ENCODE measurements at regions not wholly inside any gene's neighbourhood (a gene's known extent, or its start where the extent isn't known, plus 50 kb on each side); places are given as distances from the start of the nearest gene placed in this dataset.

- Histone ChIP-seq H3K9ac (ENCODE audit: insufficient read length, low read depth) (no peak overlapping the region), H3K36me3 (ENCODE audit: insufficient read depth, insufficient read length, low read length) (no peaks in the 10 kb centered on the region), H3K4me1 (ENCODE audit: insufficient read depth, insufficient read length) (peaks cover 10% of the 10 kb centered on the region), H3K27me3 (ENCODE audit: insufficient read depth, insufficient read length) (peaks cover 15% of the 10 kb centered on the region), H3K4me3 (ENCODE audit: insufficient read length, low read depth) (no peak overlapping the region), H3K9me3 (ENCODE audit: insufficient read depth, low read length) (no peaks in the 10 kb centered on the region)
- no peak for TF ChIP-seq YY1 (IDR thresholded peaks at IDR 0.05; ENCODE audit: insufficient read depth, insufficient read length)
- no peak for TF ChIP-seq SUZ12 (IDR thresholded peaks at IDR 0.05; ENCODE audit: extremely low read depth, insufficient read depth, insufficient read length)
- no peak for TF ChIP-seq ZNF274 (IDR thresholded peaks at IDR 0.05; ENCODE audit: low read depth, low read length)
- no peak for DNase-seq (ENCODE audit: low read depth, low spot score)
These were observed 55.7 kb upstream of the TRABD2B start for GRCh38 chr1:48052923-48053291.

- Histone ChIP-seq H3K9ac (ENCODE audit: insufficient read length, low read depth) (no peak overlapping the region), H3K4me3 (ENCODE audit: insufficient read length, low read depth) (no peak overlapping the region)
- DNase-seq (ENCODE audit: low read depth, low spot score): no peak
These were observed 54.4 kb upstream of the TRABD2B start for GRCh38 chr1:48051466-48052126.

GRCh38 chr1:48049823-48050535 is 52.8 kb upstream of the TRABD2B start:
- no peak for DNase-seq (ENCODE audit: low read depth, low spot score)
- H3K36me3 ChIP-seq (ENCODE audit: insufficient read depth, insufficient read length, low read length): no peaks in the 10 kb centered on the region
- H3K4me3 ChIP-seq (ENCODE audit: insufficient read length, low read depth): no peak overlapping the region
- no peak overlapping the region for H3K9ac ChIP-seq (ENCODE audit: insufficient read length, low read depth)
- peaks cover 7% of the 10 kb centered on the region for H3K27me3 ChIP-seq (ENCODE audit: insufficient read depth, insufficient read length)
- H3K9me3 ChIP-seq (ENCODE audit: insufficient read depth, low read length): no peaks in the 10 kb centered on the region
- no peak for TF ChIP-seq SUZ12 (IDR thresholded peaks at IDR 0.05; ENCODE audit: extremely low read depth, insufficient read depth, insufficient read length)
- no peak for TF ChIP-seq YY1 (IDR thresholded peaks at IDR 0.05; ENCODE audit: insufficient read depth, insufficient read length)
- no peak for TF ChIP-seq ZNF274 (IDR thresholded peaks at IDR 0.05; ENCODE audit: low read depth, low read length)
- peaks cover 22% of the 10 kb centered on the region for H3K4me1 ChIP-seq (ENCODE audit: insufficient read depth, insufficient read length)

More at GRCh38 chr1:48051466-48052126, 54.4 kb upstream of the TRABD2B start:
- no peaks in the 10 kb centered on the region for H3K9me3 ChIP-seq (ENCODE audit: insufficient read depth, low read length)
- H3K27me3 ChIP-seq (ENCODE audit: insufficient read depth, insufficient read length): peaks cover 12% of the 10 kb centered on the region
- H3K36me3 ChIP-seq (ENCODE audit: insufficient read depth, insufficient read length, low read length): no peaks in the 10 kb centered on the region
- peaks cover 18% of the 10 kb centered on the region for H3K4me1 ChIP-seq (ENCODE audit: insufficient read depth, insufficient read length)
- no peak for TF ChIP-seq SUZ12 (IDR thresholded peaks at IDR 0.05; ENCODE audit: extremely low read depth, insufficient read depth, insufficient read length)

GRCh38 chr1:48048980-48049379 is 51.8 kb upstream of the TRABD2B start:
- Histone ChIP-seq H3K36me3 (ENCODE audit: insufficient read depth, insufficient read length, low read length) (no peaks in the 10 kb centered on the region), H3K27me3 (ENCODE audit: insufficient read depth, insufficient read length) (peaks cover 5% of the 10 kb centered on the region), H3K9ac (ENCODE audit: insufficient read length, low read depth) (no peak overlapping the region), H3K4me3 (ENCODE audit: insufficient read length, low read depth) (no peak overlapping the region), H3K9me3 (ENCODE audit: insufficient read depth, low read length) (no peaks in the 10 kb centered on the region), H3K4me1 (ENCODE audit: insufficient read depth, insufficient read length) (peaks cover 22% of the 10 kb centered on the region)
- no peak for DNase-seq (ENCODE audit: low read depth, low spot score)
- TF ChIP-seq SUZ12 (IDR thresholded peaks at IDR 0.05; ENCODE audit: extremely low read depth, insufficient read depth, insufficient read length) (no peak), YY1 (IDR thresholded peaks at IDR 0.05; ENCODE audit: insufficient read depth, insufficient read length) (no peak), ZNF274 (IDR thresholded peaks at IDR 0.05; ENCODE audit: low read depth, low read length) (no peak)

GRCh38 chr1:48048064-48048463 is 50.9 kb upstream of the TRABD2B start:
- no peak overlapping the region for H3K9ac ChIP-seq (ENCODE audit: insufficient read length, low read depth)
- peaks cover 5% of the 10 kb centered on the region for H3K27me3 ChIP-seq (ENCODE audit: insufficient read depth, insufficient read length)
- H3K4me1 ChIP-seq (ENCODE audit: insufficient read depth, insufficient read length): peaks cover 29% of the 10 kb centered on the region
- no peak overlapping the region for H3K4me3 ChIP-seq (ENCODE audit: insufficient read length, low read depth)
- TF ChIP-seq ZNF274 (IDR thresholded peaks at IDR 0.05; ENCODE audit: low read depth, low read length): no peak
- TF ChIP-seq SUZ12 (IDR thresholded peaks at IDR 0.05; ENCODE audit: extremely low read depth, insufficient read depth, insufficient read length): no peak
- no peak for TF ChIP-seq YY1 (IDR thresholded peaks at IDR 0.05; ENCODE audit: insufficient read depth, insufficient read length)
- DNase-seq (ENCODE audit: low read depth, low spot score): no peak
- no peaks in the 10 kb centered on the region for H3K9me3 ChIP-seq (ENCODE audit: insufficient read depth, low read length)
- H3K36me3 ChIP-seq (ENCODE audit: insufficient read depth, insufficient read length, low read length): no peaks in the 10 kb centered on the region

- Histone ChIP-seq H3K27me3 (ENCODE audit: insufficient read depth, insufficient read length) (peaks cover 5% of the 10 kb centered on the region), H3K4me1 (ENCODE audit: insufficient read depth, insufficient read length) (peaks cover 29% of the 10 kb centered on the region), H3K9ac (ENCODE audit: insufficient read length, low read depth) (no peak overlapping the region), H3K36me3 (ENCODE audit: insufficient read depth, insufficient read length, low read length) (no peaks in the 10 kb centered on the region), H3K9me3 (ENCODE audit: insufficient read depth, low read length) (no peaks in the 10 kb centered on the region), H3K4me3 (ENCODE audit: insufficient read length, low read depth) (no peak overlapping the region)
- no peak for DNase-seq (ENCODE audit: low read depth, low spot score)
- TF ChIP-seq YY1 (IDR thresholded peaks at IDR 0.05; ENCODE audit: insufficient read depth, insufficient read length): no peak
- no peak for TF ChIP-seq SUZ12 (IDR thresholded peaks at IDR 0.05; ENCODE audit: extremely low read depth, insufficient read depth, insufficient read length)
- no peak for TF ChIP-seq ZNF274 (IDR thresholded peaks at IDR 0.05; ENCODE audit: low read depth, low read length)
These were observed 49.9 kb upstream of the TRABD2B start for GRCh38 chr1:48047116-48047515.
